ENCODE measurements at regions not wholly inside any gene's neighbourhood (a gene's known extent, or its start where the extent isn't known, plus 50 kb on each side); places are given as distances from the start of the nearest gene placed in this dataset.

- TF ChIP-seq EZH2phosphoT487 (IDR thresholded peaks at IDR 0.05; ENCODE audit: borderline replicate concordance, low read depth, low read length) (no peak), CTCF (conservative IDR thresholded peaks at IDR 0.05; ENCODE audit: low read length) (no peak)
- POLR2A ChIA-PET: no interaction called here
These were observed 621.0 kb upstream of the NCAM2 start for GRCh38 chr21:20377250-20377649.

GRCh38 chr21:20388400-20388799 lies 609.8 kb upstream of the NCAM2 start:
- intact Hi-C loops (cut with micrococcal nuclease; ENCODE audit: unreplicated experiment): no loop called here
- Histone ChIP-seq H3K79me2 (ENCODE audit: insufficient read depth, low read depth, low read length) (no peaks in the 10 kb centered on the region), H3K27ac (ENCODE audit: low read depth, low read length, poor library complexity, severe bottlenecking) (no peak overlapping the region), H3K36me3 (ENCODE audit: insufficient read depth, low read length) (no peaks in the 10 kb centered on the region), H3K9me2 (ENCODE audit: insufficient read depth, low read length) (no peaks in the 10 kb centered on the region), H3K9me3 (ENCODE audit: low read length) (peaks cover 25% of the 10 kb centered on the region), H3K4me1 (ENCODE audit: insufficient read depth, low read length, poor library complexity, severe bottlenecking) (no peaks in the 10 kb centered on the region), H4K20me1 (ENCODE audit: insufficient read depth, low read length) (no peaks in the 10 kb centered on the region), H3K4me3 (ENCODE audit: low read depth, low read length, poor library complexity, severe bottlenecking) (no peak overlapping the region), H2AFZ (ENCODE audit: low read length) (no peak overlapping the region), H3K4me2 (ENCODE audit: low read length) (no peak overlapping the region)
- DNase-seq (ENCODE audit: low spot score): no peak
- POLR2A ChIA-PET: no interaction called here
- CTCF ChIA-PET (ENCODE audit: unreplicated experiment): no interaction called here
- BruUV-seq (replicated peaks): no TSS peak
- TF ChIP-seq CTCF (conservative IDR thresholded peaks at IDR 0.05; ENCODE audit: low read length) (no peak), EZH2phosphoT487 (IDR thresholded peaks at IDR 0.05; ENCODE audit: borderline replicate concordance, low read depth, low read length) (no peak)

More at GRCh38 chr21:20377250-20377649, 621.0 kb upstream of the NCAM2 start:
- H2AFZ ChIP-seq (ENCODE audit: low read length): no peak overlapping the region
- H3K9me2 ChIP-seq (ENCODE audit: insufficient read depth, low read length): no peaks in the 10 kb centered on the region
- intact Hi-C loops (cut with micrococcal nuclease; ENCODE audit: unreplicated experiment): no loop called here
- no peaks in the 10 kb centered on the region for H3K79me2 ChIP-seq (ENCODE audit: insufficient read depth, low read depth, low read length)
- H3K9me3 ChIP-seq (ENCODE audit: low read length): peaks cover 27% of the 10 kb centered on the region; the same call in 1 of the 2 replicates
- H3K4me2 ChIP-seq (ENCODE audit: low read length): no peak overlapping the region
- H3K4me1 ChIP-seq (ENCODE audit: insufficient read depth, low read length, poor library complexity, severe bottlenecking): no peaks in the 10 kb centered on the region
- BruUV-seq (replicated peaks): no TSS peak
- no peak for DNase-seq (ENCODE audit: low spot score)
- no peaks in the 10 kb centered on the region for H4K20me1 ChIP-seq (ENCODE audit: insufficient read depth, low read length)
- H3K27ac ChIP-seq (ENCODE audit: low read depth, low read length, poor library complexity, severe bottlenecking): no peak overlapping the region
- no peaks in the 10 kb centered on the region for H3K36me3 ChIP-seq (ENCODE audit: insufficient read depth, low read length)
- CTCF ChIA-PET (ENCODE audit: unreplicated experiment): no interaction called here
- H3K4me3 ChIP-seq (ENCODE audit: low read depth, low read length, poor library complexity, severe bottlenecking): no peak overlapping the region

- no peak for DNase-seq (ENCODE audit: low spot score)
- H2AFZ ChIP-seq (ENCODE audit: low read length): no peak overlapping the region
- H3K36me3 ChIP-seq (ENCODE audit: insufficient read depth, low read length): no peaks in the 10 kb centered on the region
- no peak overlapping the region for H3K27ac ChIP-seq (ENCODE audit: low read depth, low read length, poor library complexity, severe bottlenecking)
- no peaks in the 10 kb centered on the region for H4K20me1 ChIP-seq (ENCODE audit: insufficient read depth, low read length)
- ChIA-PET CTCF (ENCODE audit: unreplicated experiment) (no interaction called here), POLR2A (interaction anchor here (1.9 kb wide), 1 partner anchor 10 kb away, joined by 6 read pairs; no protein-coding TSS in a partner anchor)
- no peak overlapping the region for H3K4me2 ChIP-seq (ENCODE audit: low read length)
- H3K9me3 ChIP-seq (ENCODE audit: low read length): peaks cover 20% of the 10 kb centered on the region
- H3K9me2 ChIP-seq (ENCODE audit: insufficient read depth, low read length): no peaks in the 10 kb centered on the region
- no peaks in the 10 kb centered on the region for H3K79me2 ChIP-seq (ENCODE audit: insufficient read depth, low read depth, low read length)
- no peak for TF ChIP-seq EZH2phosphoT487 (IDR thresholded peaks at IDR 0.05; ENCODE audit: borderline replicate concordance, low read depth, low read length)
- TF ChIP-seq CTCF (conservative IDR thresholded peaks at IDR 0.05; ENCODE audit: low read length): no peak
- H3K4me3 ChIP-seq (ENCODE audit: low read depth, low read length, poor library complexity, severe bottlenecking): no peak overlapping the region
- BruUV-seq (replicated peaks): no TSS peak
- intact Hi-C loops (cut with micrococcal nuclease; ENCODE audit: unreplicated experiment): no loop called here
- H3K4me1 ChIP-seq (ENCODE audit: insufficient read depth, low read length, poor library complexity, severe bottlenecking): no peaks in the 10 kb centered on the region
These were observed 601.4 kb upstream of the NCAM2 start for GRCh38 chr21:20396798-20397197.

All from OCI-LY7 (cell line).